ENCODE measurements at regions not wholly inside any gene's neighbourhood (a gene's known extent, or its start where the extent isn't known, plus 50 kb on each side); places are given as distances from the start of the nearest gene placed in this dataset.
"Not testable (repeated sequence)": the region's sequence is repeated elsewhere in the genome, so short reads cannot be mapped to it uniquely, and the experiment has no call there.

GRCh38 chr7:138352570-138353461 is 107.2 kb upstream of the TRIM24 start:
- H3K4me3 ChIP-seq (ENCODE audit: low read depth, low read length): no peak overlapping the region
- no peak for DNase-seq (ENCODE audit: low read depth)

- H3K4me3 ChIP-seq (ENCODE audit: low read depth, low read length): no peak overlapping the region
- DNase-seq (ENCODE audit: low read depth): no peak
Measured at GRCh38 chr7:138354066-138354465, 106.0 kb upstream of the TRIM24 start.

GRCh38 chr7:138355254-138355653 is 104.8 kb upstream of the TRIM24 start:
- H3K4me3 ChIP-seq (ENCODE audit: low read depth, low read length): no peak overlapping the region
- no peak for DNase-seq (ENCODE audit: low read depth)

- DNase-seq (ENCODE audit: low read depth): no peak
- no peak overlapping the region for H3K4me3 ChIP-seq (ENCODE audit: low read depth, low read length)
Measured at GRCh38 chr7:138358850-138359341, 101.2 kb upstream of the TRIM24 start.

- no peak for DNase-seq (ENCODE audit: low read depth)
Measured at GRCh38 chr7:138359870-138360559, 100.0 kb upstream of the TRIM24 start.

GRCh38 chr7:138363721-138364120 is 96.3 kb upstream of the TRIM24 start:
- no peak for DNase-seq (ENCODE audit: low read depth)
- no peak overlapping the region for H3K4me3 ChIP-seq (ENCODE audit: low read depth, low read length)

More at GRCh38 chr7:138359870-138360559, 100.0 kb upstream of the TRIM24 start:
- no peak overlapping the region for H3K4me3 ChIP-seq (ENCODE audit: low read depth, low read length)

GRCh38 chr7:138366137-138366536 is 93.9 kb upstream of the TRIM24 start:
- not testable (repeated sequence) for H3K4me3 ChIP-seq (ENCODE audit: low read depth, low read length); DNase-seq (ENCODE audit: low read depth)

- H3K4me3 ChIP-seq (ENCODE audit: low read depth, low read length); DNase-seq (ENCODE audit: low read depth): not testable (repeated sequence)
Measured at GRCh38 chr7:138366676-138367075, 93.4 kb upstream of the TRIM24 start.

- no peak overlapping the region for H3K4me3 ChIP-seq (ENCODE audit: low read depth, low read length)
- no peak for DNase-seq (ENCODE audit: low read depth)
Measured at GRCh38 chr7:138369797-138370196, 90.3 kb upstream of the TRIM24 start.

GRCh38 chr7:138370956-138371355 is 89.1 kb upstream of the TRIM24 start:
- no peak for DNase-seq (ENCODE audit: low read depth)
- H3K4me3 ChIP-seq (ENCODE audit: low read depth, low read length): no peak overlapping the region

GRCh38 chr7:138374119-138374693 is 85.9 kb upstream of the TRIM24 start:
- H3K4me3 ChIP-seq (ENCODE audit: low read depth, low read length): no peak overlapping the region
- DNase-seq (ENCODE audit: low read depth): no peak

- no peak for DNase-seq (ENCODE audit: low read depth)
- H3K4me3 ChIP-seq (ENCODE audit: low read depth, low read length): no peak overlapping the region
Measured at GRCh38 chr7:138377306-138377705, 82.8 kb upstream of the TRIM24 start.

GRCh38 chr7:138378741-138379559 is 81.1 kb upstream of the TRIM24 start:
- no peak for DNase-seq (ENCODE audit: low read depth)
- no peak overlapping the region for H3K4me3 ChIP-seq (ENCODE audit: low read depth, low read length)

GRCh38 chr7:138382862-138383565 is 77.0 kb upstream of the TRIM24 start:
- DNase-seq (ENCODE audit: low read depth): no peak
- no peak overlapping the region for H3K4me3 ChIP-seq (ENCODE audit: low read depth, low read length)

GRCh38 chr7:138386821-138387220 is 73.2 kb upstream of the TRIM24 start:
- DNase-seq (ENCODE audit: low read depth): no peak
- H3K4me3 ChIP-seq (ENCODE audit: low read depth, low read length): no peak overlapping the region

GRCh38 chr7:138387755-138388475 is 72.1 kb upstream of the TRIM24 start:
- no peak for DNase-seq (ENCODE audit: low read depth)
- H3K4me3 ChIP-seq (ENCODE audit: low read depth, low read length): no peak overlapping the region

- no peak for DNase-seq (ENCODE audit: low read depth)
- H3K4me3 ChIP-seq (ENCODE audit: low read depth, low read length): no peak overlapping the region
Measured at GRCh38 chr7:138388673-138389491, 71.2 kb upstream of the TRIM24 start.

All from skeletal muscle cell (primary cell).